ENCODE measurements at regions not wholly inside any gene's neighbourhood (a gene's known extent, or its start where the extent isn't known, plus 50 kb on each side); places are given as distances from the start of the nearest gene placed in this dataset.

GRCh38 chr16:17850581-17851250 lies 380.0 kb upstream of the XYLT1 start:
- DNase-seq (ENCODE audit: low spot score) (no peak), ATAC-seq (no peak)
- H3K9me3 Mint-ChIP-seq: peaks cover 7% of the 10 kb centered on the region
- no peaks in the 10 kb centered on the region for H3K4me1 Mint-ChIP-seq (ENCODE audit: low read depth in 2 of 2)
- no peak overlapping the region for H3K27ac Mint-ChIP-seq
- no peaks in the 10 kb centered on the region for H3K36me3 Mint-ChIP-seq
- H3K4me3 Mint-ChIP-seq: no peak overlapping the region
- H3K27me3 Mint-ChIP-seq: peaks cover 4 to 24% of the 10 kb centered on the region in 2 donors

DNA sequence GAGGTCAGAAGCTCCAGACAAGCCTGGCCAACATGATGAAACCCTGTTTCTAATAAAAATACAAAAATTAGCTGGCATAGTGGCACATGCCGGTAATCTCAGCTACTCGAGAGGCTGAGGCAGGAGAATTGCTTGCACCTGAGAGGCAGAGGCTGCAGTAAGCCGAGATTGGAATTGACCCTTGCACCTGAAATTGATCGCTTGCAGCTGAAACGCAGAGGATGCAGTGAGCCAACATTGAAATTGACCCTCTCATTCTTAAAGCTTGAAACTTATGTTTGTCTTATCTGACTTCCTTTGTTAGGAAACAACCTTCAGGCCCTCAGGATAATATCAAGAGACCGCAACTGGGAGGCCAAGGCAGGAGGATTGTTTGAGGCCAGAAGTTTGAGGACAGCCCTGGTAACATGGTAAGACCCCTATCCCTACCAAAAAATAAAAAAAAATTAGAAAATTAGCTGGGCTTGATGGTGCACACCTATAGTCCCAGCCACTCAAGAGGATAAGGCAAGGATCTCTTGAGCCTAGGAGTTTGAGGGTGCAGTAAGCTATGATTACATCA lies 376.6 kb upstream of the XYLT1 start:
- Mint-ChIP-seq H3K36me3 (no peaks in the 10 kb centered on the region), H3K27ac (no peak overlapping the region), H3K4me1 (ENCODE audit: low read depth in 2 of 2) (no peaks in the 10 kb centered on the region), H3K27me3 (peaks cover 0 to 9% of the 10 kb centered on the region in 2 donors), H3K9me3 (no peaks in the 10 kb centered on the region), H3K4me3 (no peak overlapping the region)
- no peak for ATAC-seq
- no peak for DNase-seq (ENCODE audit: low spot score)

DNA sequence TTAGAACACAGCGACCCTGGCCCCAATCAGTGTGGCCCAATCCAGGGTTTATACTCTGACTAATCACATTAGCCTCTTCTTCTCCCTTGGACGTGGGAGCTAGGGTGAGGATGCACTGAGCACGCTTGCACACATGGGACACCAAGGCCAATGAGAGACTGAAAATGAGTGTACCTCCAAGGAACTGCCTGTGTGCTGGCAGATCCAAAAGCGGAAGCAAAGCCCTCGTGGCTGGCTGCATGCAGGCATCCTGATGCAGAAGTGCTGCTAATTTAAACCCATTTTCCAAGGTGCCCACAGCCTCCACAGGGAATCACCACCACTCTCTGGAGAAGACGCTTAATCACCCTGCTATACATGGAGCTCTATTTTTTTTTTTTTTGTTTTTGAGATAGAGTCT lies 375.3 kb upstream of the XYLT1 start:
- H3K9me3 Mint-ChIP-seq: no peaks in the 10 kb centered on the region
- ATAC-seq (no peak), DNase-seq (ENCODE audit: low spot score) (no peak)
- no peak overlapping the region for H3K4me3 Mint-ChIP-seq
- H3K27ac Mint-ChIP-seq: no peak overlapping the region
- H3K4me1 Mint-ChIP-seq (ENCODE audit: low read depth in 2 of 2): peaks cover 0 to 3% of the 10 kb centered on the region in 2 donors
- peaks cover 0 to 9% of the 10 kb centered on the region in 2 donors for H3K27me3 Mint-ChIP-seq
- H3K36me3 Mint-ChIP-seq: no peaks in the 10 kb centered on the region

DNA sequence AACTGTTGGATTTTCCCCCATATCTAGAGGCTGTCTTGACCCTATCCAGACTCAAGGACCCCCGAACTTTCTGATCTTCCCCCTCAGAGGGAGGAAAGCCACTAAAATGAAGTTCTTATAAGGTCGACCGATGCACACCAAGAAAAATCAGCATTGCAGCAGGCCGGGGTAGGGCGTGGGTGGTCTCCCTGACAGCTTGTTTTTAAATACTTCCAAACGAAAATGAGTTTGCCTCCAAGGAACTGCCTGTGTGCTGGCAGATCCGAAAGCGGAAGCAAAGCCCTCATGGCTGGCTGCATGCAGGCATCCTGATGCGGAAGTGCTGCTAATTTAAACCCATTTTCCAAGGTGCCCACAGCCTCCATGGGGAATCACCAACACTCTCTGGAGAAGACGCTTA lies 374.3 kb upstream of the XYLT1 start:
- Mint-ChIP-seq H3K27ac (no peak overlapping the region), H3K4me3 (no peak overlapping the region), H3K4me1 (ENCODE audit: low read depth in 2 of 2) (peaks cover 0 to 3% of the 10 kb centered on the region in 2 donors), H3K27me3 (peaks cover 5 to 9% of the 10 kb centered on the region in 2 donors), H3K9me3 (no peaks in the 10 kb centered on the region), H3K36me3 (no peaks in the 10 kb centered on the region)
- no peak for DNase-seq (ENCODE audit: low spot score)
- ATAC-seq: no peak

DNA sequence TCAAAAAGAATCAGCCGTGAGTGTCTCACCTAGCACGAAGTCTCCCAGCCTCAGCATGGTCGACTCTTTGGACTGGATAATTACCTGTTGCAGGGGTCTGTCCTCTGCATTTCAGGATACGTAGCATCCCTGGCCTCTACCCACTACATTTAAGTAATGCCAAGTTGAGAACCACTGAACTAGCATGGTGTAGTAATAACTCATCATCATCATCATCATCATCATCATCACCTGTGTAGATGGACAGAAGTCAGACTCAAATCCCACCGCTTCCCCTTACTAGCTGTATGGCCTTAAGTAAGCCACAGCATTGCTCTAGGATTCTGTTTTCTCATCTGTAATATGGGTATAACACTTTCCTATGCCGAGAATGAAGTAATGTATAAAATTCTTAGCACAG lies 373.1 kb upstream of the XYLT1 start:
- ATAC-seq (no peak), DNase-seq (ENCODE audit: low spot score) (no peak)
- no peaks in the 10 kb centered on the region for H3K36me3 Mint-ChIP-seq
- H3K9me3 Mint-ChIP-seq: no peaks in the 10 kb centered on the region
- no peak overlapping the region for H3K4me3 Mint-ChIP-seq
- no peak overlapping the region for H3K27ac Mint-ChIP-seq
- H3K4me1 Mint-ChIP-seq (ENCODE audit: low read depth in 2 of 2): peaks cover 0 to 3% of the 10 kb centered on the region in 2 donors
- peaks cover 7% of the 10 kb centered on the region in 2 donors for H3K27me3 Mint-ChIP-seq

DNA sequence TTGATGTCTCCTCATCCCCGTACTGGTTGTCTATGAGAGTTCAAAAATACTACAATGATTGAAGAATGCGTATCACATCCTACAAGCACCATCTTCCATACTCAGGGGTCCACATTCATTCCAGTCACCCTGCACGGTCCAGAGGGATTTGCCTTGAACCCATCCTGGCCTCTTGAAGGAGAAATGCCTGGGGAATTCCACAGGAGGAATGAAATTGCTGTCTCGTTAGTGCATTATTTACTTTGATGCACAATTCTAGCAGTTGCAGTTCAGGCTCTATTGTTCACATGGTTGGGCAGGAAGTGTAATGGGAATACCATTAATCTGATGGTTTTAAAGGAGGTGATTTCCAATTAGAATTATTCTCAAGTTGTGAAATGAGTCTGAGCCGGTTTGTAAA lies 369.1 kb upstream of the XYLT1 start:
- H3K4me1 Mint-ChIP-seq (ENCODE audit: low read depth in 2 of 2): peaks cover 0 to 3% of the 10 kb centered on the region in 2 donors

DNA sequence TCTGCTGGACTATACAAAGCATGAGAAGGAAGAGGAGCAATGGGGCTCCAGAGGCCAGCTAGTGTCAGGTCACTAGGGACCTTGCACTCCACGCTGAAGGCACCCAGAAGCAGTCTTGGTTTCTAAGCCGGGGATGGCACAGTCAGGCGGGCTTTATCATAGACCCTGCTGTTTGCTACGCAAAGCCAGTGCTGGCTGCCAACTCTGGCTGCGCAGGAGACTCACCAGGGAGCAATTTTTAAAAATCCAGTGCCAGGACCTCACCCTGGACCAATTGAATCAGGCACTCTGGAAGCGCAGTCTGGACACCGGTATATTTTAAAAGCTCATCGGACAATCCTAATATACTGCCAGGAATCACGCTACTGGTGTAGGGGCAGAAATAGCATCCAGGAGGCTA lies 368.5 kb upstream of the XYLT1 start:
- no peaks in the 10 kb centered on the region for H3K36me3 Mint-ChIP-seq
- H3K4me1 Mint-ChIP-seq (ENCODE audit: low read depth in 2 of 2): peaks cover 0 to 3% of the 10 kb centered on the region in 2 donors
- no peak for ATAC-seq
- H3K9me3 Mint-ChIP-seq: no peaks in the 10 kb centered on the region
- H3K27ac Mint-ChIP-seq: no peak overlapping the region
- H3K4me3 Mint-ChIP-seq: no peak overlapping the region
- peaks cover 17 to 18% of the 10 kb centered on the region in 2 donors for H3K27me3 Mint-ChIP-seq
- DNase-seq (ENCODE audit: low spot score): no peak

More for the DNA sequence above, 369.1 kb upstream of the XYLT1 start:
- Mint-ChIP-seq H3K27me3 (peaks cover 11 to 13% of the 10 kb centered on the region in 2 donors), H3K27ac (no peak overlapping the region), H3K36me3 (no peaks in the 10 kb centered on the region), H3K4me3 (no peak overlapping the region), H3K9me3 (no peaks in the 10 kb centered on the region)
- no peak for DNase-seq (ENCODE audit: low spot score)
- no peak for ATAC-seq

DNA sequence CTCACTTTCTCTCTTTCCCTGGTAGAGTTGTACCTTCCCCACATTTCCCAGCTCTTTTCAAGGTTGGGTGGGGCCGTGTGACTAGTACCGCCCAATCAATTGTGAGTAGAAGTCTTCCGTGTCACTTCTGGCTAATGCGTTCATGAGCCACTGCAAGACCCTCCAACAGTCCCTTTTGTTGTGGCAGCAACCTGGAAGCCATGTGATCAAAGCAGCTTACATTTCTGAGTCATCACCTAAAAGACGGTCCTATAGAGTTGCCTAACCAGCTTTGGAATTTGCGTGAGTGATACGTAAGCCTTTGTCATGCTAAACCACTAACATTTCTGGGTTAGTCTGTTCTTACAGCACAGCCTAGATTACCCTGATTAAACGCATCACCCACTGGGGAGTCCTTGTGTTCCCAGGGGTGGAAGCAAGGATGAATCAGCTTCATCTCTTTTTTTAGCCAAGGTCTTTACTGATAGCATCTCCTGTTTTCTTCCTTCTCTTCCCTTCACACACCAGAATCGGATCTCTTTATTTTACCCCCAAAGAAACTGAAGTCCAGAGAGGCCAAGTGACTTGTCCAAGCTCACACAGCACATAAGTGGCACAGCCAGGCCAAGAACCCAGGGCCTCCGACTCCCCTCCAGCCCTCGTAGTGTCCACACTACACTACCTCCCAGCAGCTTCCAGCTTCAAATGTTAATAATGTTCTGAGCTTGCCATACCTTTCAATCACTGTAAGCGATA lies 366.3 kb upstream of the XYLT1 start:
- Mint-ChIP-seq H3K4me1 (ENCODE audit: low read depth in 2 of 2) (peaks cover 0 to 3% of the 10 kb centered on the region in 2 donors), H3K27me3 (peaks cover 19 to 23% of the 10 kb centered on the region in 2 donors), H3K4me3 (no peak overlapping the region), H3K9me3 (no peaks in the 10 kb centered on the region), H3K36me3 (no peaks in the 10 kb centered on the region), H3K27ac (no peak overlapping the region)
- no peak for DNase-seq (ENCODE audit: low spot score)
- ATAC-seq: no peak

- Mint-ChIP-seq H3K4me1 (ENCODE audit: low read depth in 2 of 2) (no peaks in the 10 kb centered on the region), H3K4me3 (no peak overlapping the region), H3K9me3 (no peaks in the 10 kb centered on the region), H3K27ac (no peak overlapping the region), H3K27me3 (peaks cover 18 to 19% of the 10 kb centered on the region in 2 donors), H3K36me3 (no peaks in the 10 kb centered on the region)
- no peak for ATAC-seq
- no peak for DNase-seq (ENCODE audit: low spot score)
Measured at GRCh38 chr16:17835118-17835876, 364.5 kb upstream of the XYLT1 start.

DNA sequence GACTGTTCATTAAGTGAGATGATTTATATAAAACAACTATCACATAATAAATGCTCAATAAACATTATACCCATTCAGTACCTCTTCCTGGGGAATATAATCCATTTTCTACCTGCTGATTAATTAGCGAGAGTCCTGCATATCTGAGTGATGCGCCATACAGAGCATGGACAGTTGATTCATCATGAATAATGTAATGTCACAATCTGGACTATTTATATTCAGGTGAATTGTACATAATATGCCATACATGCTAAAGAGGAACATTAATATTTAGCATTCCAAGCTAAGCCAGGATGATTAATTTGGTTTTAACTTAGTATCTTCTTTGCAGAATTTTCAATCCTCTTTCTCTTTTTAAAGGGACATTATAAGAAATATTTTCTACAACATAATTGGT lies 362.0 kb upstream of the XYLT1 start:
- Mint-ChIP-seq H3K36me3 (no peaks in the 10 kb centered on the region), H3K4me1 (ENCODE audit: low read depth in 2 of 2) (no peaks in the 10 kb centered on the region), H3K4me3 (no peak overlapping the region), H3K27me3 (peaks cover 12 to 14% of the 10 kb centered on the region in 2 donors), H3K27ac (no peak overlapping the region), H3K9me3 (no peaks in the 10 kb centered on the region)
- ATAC-seq (no peak), DNase-seq (ENCODE audit: low spot score) (no peak)

GRCh38 chr16:17831330-17831729 lies 360.6 kb upstream of the XYLT1 start:
- DNase-seq (ENCODE audit: low spot score) (no peak), ATAC-seq (no peak)
- Mint-ChIP-seq H3K27me3 (peaks cover 12 to 14% of the 10 kb centered on the region in 2 donors), H3K27ac (no peak overlapping the region), H3K36me3 (no peaks in the 10 kb centered on the region), H3K9me3 (no peaks in the 10 kb centered on the region), H3K4me3 (no peak overlapping the region), H3K4me1 (ENCODE audit: low read depth in 2 of 2) (no peaks in the 10 kb centered on the region)

- H3K27me3 Mint-ChIP-seq: peaks cover 12 to 14% of the 10 kb centered on the region in 2 donors
- H3K9me3 Mint-ChIP-seq: no peaks in the 10 kb centered on the region
Measured at GRCh38 chr16:17830651-17831050, 359.9 kb upstream of the XYLT1 start.

DNA sequence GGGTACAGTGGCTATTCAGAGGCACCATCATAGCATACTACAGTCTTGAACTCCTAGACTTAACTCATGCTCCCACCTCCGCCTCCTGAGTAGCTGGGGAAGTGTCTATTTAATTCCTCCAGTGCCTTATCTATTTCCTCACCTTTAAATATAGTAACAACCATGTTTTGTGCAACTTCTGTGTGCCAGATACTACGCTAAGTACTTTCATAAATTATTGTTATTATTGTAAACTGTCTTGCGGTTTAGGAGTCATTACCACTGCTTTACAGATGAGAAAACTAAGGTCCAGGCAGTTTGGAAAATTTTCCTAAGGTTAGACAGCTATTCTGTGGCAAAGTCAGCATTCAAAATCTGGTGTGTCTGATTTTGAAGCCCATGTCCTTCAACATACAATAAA lies 359.1 kb upstream of the XYLT1 start:
- Mint-ChIP-seq H3K27me3 (peaks cover 6 to 10% of the 10 kb centered on the region in 2 donors), H3K4me1 (ENCODE audit: low read depth in 2 of 2) (no peaks in the 10 kb centered on the region), H3K36me3 (no peaks in the 10 kb centered on the region), H3K9me3 (no peaks in the 10 kb centered on the region), H3K4me3 (no peak overlapping the region), H3K27ac (no peak overlapping the region)
- no peak for DNase-seq (ENCODE audit: low spot score)
- ATAC-seq: no peak

More at GRCh38 chr16:17830651-17831050, 359.9 kb upstream of the XYLT1 start:
- Mint-ChIP-seq H3K4me3 (no peak overlapping the region), H3K4me1 (ENCODE audit: low read depth in 2 of 2) (no peaks in the 10 kb centered on the region), H3K36me3 (no peaks in the 10 kb centered on the region), H3K27ac (no peak overlapping the region)
- ATAC-seq (no peak), DNase-seq (ENCODE audit: low spot score) (no peak)

DNA sequence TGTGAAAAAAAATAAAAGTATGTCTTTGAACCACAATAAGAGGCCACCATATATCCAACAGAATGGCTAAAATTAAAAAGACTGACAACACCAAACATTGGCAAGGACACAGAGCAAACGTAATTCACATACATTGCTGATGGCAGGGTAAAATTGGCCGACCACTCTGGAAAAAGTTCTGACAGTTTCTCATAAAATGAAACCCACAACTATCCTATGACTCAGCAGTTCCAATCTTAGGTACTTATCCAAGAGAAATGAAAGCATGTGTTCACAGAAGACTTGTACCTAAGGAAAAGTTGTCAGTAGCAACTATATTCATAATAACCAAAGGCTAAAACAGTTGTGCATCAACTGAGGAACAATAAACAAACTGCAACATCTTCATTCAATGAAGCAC lies 357.3 kb upstream of the XYLT1 start:
- no peak for ATAC-seq

More for the DNA sequence above, 357.3 kb upstream of the XYLT1 start:
- DNase-seq (ENCODE audit: low spot score): no peak
- Mint-ChIP-seq H3K9me3 (no peaks in the 10 kb centered on the region), H3K4me3 (no peak overlapping the region), H3K36me3 (no peaks in the 10 kb centered on the region), H3K4me1 (ENCODE audit: low read depth in 2 of 2) (no peaks in the 10 kb centered on the region), H3K27me3 (peaks cover 2 to 15% of the 10 kb centered on the region in 2 donors), H3K27ac (no peak overlapping the region)

Data from natural killer cell treated with Interleukin-12 subunit alpha and Interleukin-12 subunit beta and Interleukin-15 and Interleukin-18, amount 100 ng/mL, for 72 hours (primary cell).